HAP-1 (cell line): ENCODE measurements at regions not wholly inside any gene's neighbourhood (a gene's known extent, or its start where the extent isn't known, plus 50 kb on each side); places are given as distances from the start of the nearest gene placed in this dataset.

ENCODE experiments used
- DNase-seq, 2 experiments: peaks; one replicate each; pipeline ENCODE4 v3.0.0-alpha.2; 2016 to 2020; ENCODE audit warnings: low spot score in 2 of 2
- H3K27me3 ChIP-seq: fragments of 250-450 bp; sonication (Bioruptor Pico); 2 replicates; pipeline ENCODE4 v1.5.1; 2020; ENCODE audit warnings: low read depth, mild to moderate bottlenecking, moderate library complexity
- H3K36me3 ChIP-seq: fragments of 250-450 bp; sonication (Bioruptor Pico); replicated peaks from 2 replicates; pipeline ENCODE4 v1.5.1; 2020; ENCODE audit warnings: mild to moderate bottlenecking
- H3K4me1 ChIP-seq: fragments of 250-450 bp; sonication (Bioruptor Pico); 2 replicates; pipeline ENCODE4 v1.5.1; 2020; ENCODE audit warnings: mild to moderate bottlenecking
- H3K4me3 ChIP-seq: fragments of 250-450 bp; sonication (Bioruptor Pico); 2 replicates; pipeline ENCODE4 v1.5.1; 2020; ENCODE audit warnings: mild to moderate bottlenecking, moderate library complexity
- H3K9me3 ChIP-seq: fragments of 250-450 bp; sonication (Bioruptor Pico); 2 replicates; pipeline ENCODE4 v1.5.1; 2020; ENCODE audit warnings: mild to moderate bottlenecking, moderate library complexity
- in situ Hi-C: fragments of 300-500 bp; cut with MboI; formaldehyde crosslinking; loops from 3 replicates; pipeline ENCODE4 v1.14.3; 2020; ENCODE audit warnings: low sequenced_read_pairs, inconsistent platforms, mixed read lengths

DNA sequence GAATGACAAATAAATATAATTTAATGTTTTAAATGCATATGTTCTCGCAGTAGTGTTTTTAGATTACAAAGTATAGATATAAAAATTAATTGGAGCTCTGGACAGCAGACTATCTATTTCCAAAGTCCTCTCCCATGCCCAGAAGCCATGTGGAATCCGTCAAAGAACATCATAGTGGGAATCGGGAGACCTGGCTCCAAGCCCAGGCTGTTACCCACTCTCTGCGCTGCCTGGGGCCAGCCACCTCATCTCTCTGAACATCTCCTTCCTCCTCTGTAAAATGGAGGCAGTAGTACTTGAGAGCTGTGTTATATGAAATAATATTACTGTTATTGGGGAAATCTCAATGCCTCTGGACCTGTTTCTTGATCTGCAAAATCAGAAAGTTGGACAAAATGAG, 58.1 kb upstream of the SLC30A5 start:
- in situ Hi-C loops: no loop called here
- Histone ChIP-seq H3K27me3 (peaks cover 5% of the 10 kb centered on the region; the same call in 1 of the 2 replicates), H3K9me3 (no peaks in the 10 kb centered on the region), H3K4me3 (no peak overlapping the region), H3K4me1 (no peaks in the 10 kb centered on the region), H3K36me3 (no peaks in the 10 kb centered on the region)
- DNase-seq: no peak

DNA sequence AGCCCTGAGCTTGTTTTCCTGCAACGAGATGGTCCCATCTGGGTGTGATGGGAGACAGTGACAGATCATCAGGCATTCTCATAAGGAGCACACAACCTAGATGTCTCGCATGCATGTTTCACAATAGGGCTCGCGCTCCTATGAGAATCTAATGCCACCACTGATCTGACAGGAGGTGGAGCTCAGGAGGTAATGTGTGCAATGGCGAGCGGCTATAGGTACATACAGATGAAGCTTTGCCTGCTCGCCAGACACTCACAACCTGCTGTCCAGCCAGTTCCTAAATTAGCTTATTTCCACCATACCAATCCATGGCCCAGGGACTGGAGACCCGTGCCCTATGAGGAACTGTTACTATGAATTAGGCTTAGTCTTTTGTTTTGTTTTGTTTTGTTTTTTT, 55.3 kb upstream of the SLC30A5 start:
- H3K4me3 ChIP-seq: no peak overlapping the region
- in situ Hi-C loops: no loop called here
- no peaks in the 10 kb centered on the region for H3K36me3 ChIP-seq
- no peaks in the 10 kb centered on the region; the same call in 1 of the 2 replicates for H3K27me3 ChIP-seq
- H3K4me1 ChIP-seq: peaks cover 3% of the 10 kb centered on the region; the same call in 1 of the 2 replicates
- DNase-seq: no peak
- no peaks in the 10 kb centered on the region for H3K9me3 ChIP-seq

DNA sequence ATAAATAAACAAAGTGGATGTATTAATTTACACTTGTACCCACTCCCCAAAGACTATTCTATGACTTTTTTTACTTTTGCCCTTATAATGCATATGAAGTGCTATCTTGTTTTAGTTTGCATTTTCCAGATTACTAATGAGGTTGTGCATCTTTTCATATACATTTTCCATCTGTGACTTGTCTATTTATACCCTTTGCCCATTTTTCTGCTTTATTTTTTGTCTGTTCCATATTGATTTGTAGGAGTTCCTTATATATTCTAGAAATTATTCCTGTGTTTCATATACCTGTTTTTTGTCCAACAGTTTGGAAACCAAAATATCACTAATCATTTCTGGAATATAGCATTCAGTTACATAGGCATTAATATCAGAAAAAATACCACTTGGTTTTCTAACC, 54.0 kb upstream of the SLC30A5 start:
- H3K9me3 ChIP-seq: no peaks in the 10 kb centered on the region
- peaks cover 4% of the 10 kb centered on the region; the same call in 1 of the 2 replicates for H3K4me1 ChIP-seq
- no peaks in the 10 kb centered on the region for H3K36me3 ChIP-seq
- H3K4me3 ChIP-seq: no peak overlapping the region
- no peak for DNase-seq
- H3K27me3 ChIP-seq: no peaks in the 10 kb centered on the region; the same call in 1 of the 2 replicates
- in situ Hi-C loops: no loop called here

DNA sequence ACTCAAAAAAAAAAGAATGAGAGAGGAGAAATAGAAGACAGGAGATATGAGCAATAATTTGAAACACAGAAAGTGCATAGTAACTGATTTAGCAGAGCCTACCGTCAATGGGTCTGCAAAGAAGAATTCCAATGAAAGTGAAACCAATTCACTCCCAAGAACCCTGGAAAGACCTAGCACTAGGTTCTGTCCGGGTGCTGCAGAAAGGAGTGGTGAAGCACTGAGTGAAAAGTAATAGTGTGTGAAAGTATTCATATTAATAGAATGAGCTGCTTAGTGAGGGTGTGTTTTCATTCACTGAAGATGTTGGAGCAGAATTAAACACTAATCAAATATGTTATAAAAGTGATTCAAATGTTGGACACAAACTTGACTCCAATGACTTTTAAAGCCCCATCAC, 51.3 kb upstream of the SLC30A5 start:
- no peaks in the 10 kb centered on the region for H3K27me3 ChIP-seq
- DNase-seq: no peak
- H3K4me1 ChIP-seq: peaks cover 4% of the 10 kb centered on the region; the same call in 1 of the 2 replicates
- no peaks in the 10 kb centered on the region for H3K9me3 ChIP-seq
- H3K4me3 ChIP-seq: no peak overlapping the region
- in situ Hi-C loops: no loop called here
- no peaks in the 10 kb centered on the region for H3K36me3 ChIP-seq

DNA sequence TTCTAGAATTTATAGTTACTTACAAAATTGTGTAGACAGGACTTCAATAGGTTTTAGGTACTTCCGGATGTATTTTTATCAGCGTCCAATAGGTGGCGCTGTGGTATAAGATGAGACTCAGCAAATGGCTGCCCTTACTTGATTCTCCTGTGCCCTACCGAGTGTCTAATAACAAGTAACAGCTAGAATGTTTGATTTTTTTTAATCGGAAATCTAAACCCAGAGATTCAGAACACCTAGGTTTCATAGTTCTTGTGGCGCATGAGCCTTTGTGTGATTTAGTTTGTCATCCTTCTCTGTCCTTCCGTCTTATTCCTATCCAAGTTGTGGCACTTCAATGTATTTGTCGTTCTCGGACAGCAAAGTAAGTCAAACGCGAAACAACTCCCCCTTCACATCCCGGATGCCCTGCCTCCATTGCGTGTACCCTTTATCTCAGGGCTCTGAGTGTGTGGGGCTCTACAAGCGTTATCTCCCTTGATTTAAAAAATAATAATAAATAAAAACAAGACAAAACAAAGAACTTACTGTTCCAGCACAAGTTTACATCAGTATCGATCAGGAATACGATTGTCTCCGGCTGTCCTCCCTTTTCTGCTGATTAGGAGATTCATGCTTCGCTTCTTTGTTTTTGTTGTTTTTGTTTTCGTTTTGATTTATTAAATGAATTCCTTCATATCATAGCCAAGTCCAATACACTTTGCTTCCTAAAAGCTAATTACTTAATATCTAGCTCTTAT, 50.7 kb upstream of the SLC30A5 start:
- H3K36me3 ChIP-seq: no peaks in the 10 kb centered on the region
- no peaks in the 10 kb centered on the region for H3K27me3 ChIP-seq
- peak overlapping the region; percentile 27 for H3K4me3 ChIP-seq
- in situ Hi-C loops: no loop called here
- peak; percentile 84 to 85 for DNase-seq
- H3K9me3 ChIP-seq: no peaks in the 10 kb centered on the region
- peaks cover 4% of the 10 kb centered on the region; the same call in 1 of the 2 replicates for H3K4me1 ChIP-seq

DNA sequence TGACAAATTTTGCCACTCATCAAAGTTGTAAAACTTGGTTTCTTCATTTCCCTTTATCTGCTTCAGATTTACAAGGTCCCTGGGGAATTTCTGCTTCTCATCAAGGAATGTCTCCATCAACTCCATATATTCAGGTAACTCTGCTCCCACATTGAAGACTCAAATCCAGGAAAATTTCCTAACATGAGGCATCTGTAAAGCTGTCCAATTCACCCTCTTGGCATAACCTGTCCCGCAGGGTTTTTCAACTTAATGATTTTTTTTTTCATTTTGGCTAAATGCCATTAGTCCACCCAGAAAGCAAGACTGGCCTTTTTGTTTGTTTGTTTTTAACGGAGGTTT, 50.2 kb upstream of the SLC30A5 start:
- no peaks in the 10 kb centered on the region for H3K9me3 ChIP-seq
- no peak for DNase-seq
- in situ Hi-C loops: no loop called here
- H3K4me3 ChIP-seq: peak overlapping the region; percentile 27; the same call in 1 of the 2 replicates
- H3K36me3 ChIP-seq: no peaks in the 10 kb centered on the region
- H3K4me1 ChIP-seq: peaks cover 4% of the 10 kb centered on the region; the same call in 1 of the 2 replicates
- H3K27me3 ChIP-seq: no peaks in the 10 kb centered on the region
